SU-DHL-6 (cell line): ENCODE measurements at regions not wholly inside any gene's neighbourhood (a gene's known extent, or its start where the extent isn't known, plus 50 kb on each side); places are given as distances from the start of the nearest gene placed in this dataset.

Source experiments
- H2AFZ ChIP-seq: fragments of 200-600 bp; sonication (generic); 2 replicates; pipeline ENCODE4 v1.6.1; 2014; ENCODE audit warnings: low read depth, mild to moderate bottlenecking, moderate library complexity, mixed read lengths, antibody characterized with exemption, low read length; ENCODE audit not compliant: severe bottlenecking
- H3F3A ChIP-seq: fragments of 200-600 bp; shearing (Covaris generic); 2 replicates; pipeline ENCODE4 v1.6.0; 2016; ENCODE audit warnings: antibody characterized with exemption, mild to moderate bottlenecking; ENCODE audit not compliant: insufficient read depth
- H3K27ac ChIP-seq: fragments of 200-600 bp; sonication (generic); 2 replicates; pipeline ENCODE4 v1.5.1; 2016; ENCODE audit warnings: low read depth, mild to moderate bottlenecking, low read length, moderate library complexity, mixed read lengths
- H3K27me3 ChIP-seq: fragments of 200-600 bp; sonication (generic), shearing (Covaris generic); 2 replicates; pipeline ENCODE4 v1.6.0; 2014; ENCODE audit warnings: mild to moderate bottlenecking, low read length
- H3K36me3 ChIP-seq: fragments of 200-600 bp; sonication (generic); 2 replicates; pipeline ENCODE4 v1.6.1; 2014; ENCODE audit warnings: mild to moderate bottlenecking, low read length, mixed read lengths
- H3K4me2 ChIP-seq: fragments of 300-600, 200-600 bp; shearing (Covaris generic), sonication (generic); 2 replicates; pipeline ENCODE4 v1.6.0; 2014; ENCODE audit warnings: low read length, low read depth, mild to moderate bottlenecking; ENCODE audit not compliant: poor library complexity, severe bottlenecking
- H3K4me3 ChIP-seq: fragments of 200-600 bp; sonication (generic); 2 replicates; pipeline ENCODE4 v1.5.1; 2014; ENCODE audit warnings: antibody characterized with exemption, low read length, mild to moderate bottlenecking, mixed read lengths; ENCODE audit not compliant: insufficient read depth, poor library complexity, severe bottlenecking
- H3K79me2 ChIP-seq: fragments of 200-600 bp; sonication (generic); 2 replicates; pipeline ENCODE4 v1.6.1; 2014; ENCODE audit warnings: mild to moderate bottlenecking, low read length, moderate library complexity; ENCODE audit not compliant: insufficient read depth
- H3K9ac ChIP-seq: fragments of 200-600 bp; sonication (generic); 2 replicates; pipeline ENCODE4 v1.7.0; 2014; ENCODE audit warnings: mild to moderate bottlenecking, low read length
- H3K9me2 ChIP-seq: fragments of 200-600 bp; sonication (generic); replicated peaks from 2 replicates; pipeline ENCODE4 v1.6.1; 2014; ENCODE audit warnings: low read length; ENCODE audit not compliant: insufficient read depth
- H3K9me3 ChIP-seq: fragments of 200-600 bp; sonication (generic); 2 replicates; pipeline ENCODE4 v1.6.1; 2014; ENCODE audit warnings: low read length, mixed read lengths; ENCODE audit not compliant: insufficient read depth
- H4K20me1 ChIP-seq: fragments of 200-600 bp; sonication (generic); 2 replicates; pipeline ENCODE4 v1.6.1; 2014; ENCODE audit warnings: low read depth, mild to moderate bottlenecking, antibody characterized with exemption, low read length, moderate library complexity, mixed read lengths
- EZH2phosphoT487 ChIP-seq: fragments of 200-600 bp; sonication (generic), shearing (Covaris generic); conservative IDR thresholded peaks from 2 replicates; pipeline ENCODE4 v1.6.1; 2018; ENCODE audit warnings: mild to moderate bottlenecking, antibody characterized with exemption, low read length, moderate library complexity, mixed read lengths
- TF ChIP-seq, protein P1 (sequence below): fragments of 200-600 bp; sonication (generic); IDR thresholded peaks from one replicate; pipeline ENCODE4 v1.5.1; 2017; ENCODE audit warnings: antibody characterized with exemption, mild to moderate bottlenecking, low read length, moderate library complexity; ENCODE audit not compliant: insufficient read depth, poor library complexity, severe bottlenecking

DNA sequence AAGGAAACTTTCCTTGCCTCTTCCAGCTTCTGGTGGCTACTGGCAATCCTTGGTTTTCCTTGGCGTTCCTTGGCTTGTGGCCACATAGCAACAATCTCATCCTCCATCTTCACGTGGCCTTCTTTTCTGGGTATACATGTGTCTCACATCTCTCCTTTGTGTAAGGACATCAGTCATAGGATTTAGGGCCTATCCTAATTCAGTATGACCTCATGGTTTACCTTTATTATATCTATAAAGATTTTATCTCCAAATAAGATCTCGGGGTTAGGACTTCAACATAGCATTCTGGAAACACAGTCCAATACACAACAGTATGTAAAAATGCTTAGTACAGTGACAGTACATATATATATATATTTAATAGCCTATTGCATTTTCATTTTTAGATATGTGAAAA, 58.4 kb upstream of the LRIG3 start:
- Histone ChIP-seq H3F3A (no peaks in the 10 kb centered on the region), H3K27ac (no peak overlapping the region), H3K27me3 (no peaks in the 10 kb centered on the region), H3K9me3 (no peaks in the 10 kb centered on the region), H3K79me2 (no peaks in the 10 kb centered on the region), H3K4me3 (no peak overlapping the region), H2AFZ (no peak overlapping the region), H4K20me1 (no peaks in the 10 kb centered on the region), H3K36me3 (no peaks in the 10 kb centered on the region), H3K9ac (no peak overlapping the region), H3K4me2 (no peak overlapping the region), H3K9me2 (no peaks in the 10 kb centered on the region)
- TF ChIP-seq, protein P1, sequence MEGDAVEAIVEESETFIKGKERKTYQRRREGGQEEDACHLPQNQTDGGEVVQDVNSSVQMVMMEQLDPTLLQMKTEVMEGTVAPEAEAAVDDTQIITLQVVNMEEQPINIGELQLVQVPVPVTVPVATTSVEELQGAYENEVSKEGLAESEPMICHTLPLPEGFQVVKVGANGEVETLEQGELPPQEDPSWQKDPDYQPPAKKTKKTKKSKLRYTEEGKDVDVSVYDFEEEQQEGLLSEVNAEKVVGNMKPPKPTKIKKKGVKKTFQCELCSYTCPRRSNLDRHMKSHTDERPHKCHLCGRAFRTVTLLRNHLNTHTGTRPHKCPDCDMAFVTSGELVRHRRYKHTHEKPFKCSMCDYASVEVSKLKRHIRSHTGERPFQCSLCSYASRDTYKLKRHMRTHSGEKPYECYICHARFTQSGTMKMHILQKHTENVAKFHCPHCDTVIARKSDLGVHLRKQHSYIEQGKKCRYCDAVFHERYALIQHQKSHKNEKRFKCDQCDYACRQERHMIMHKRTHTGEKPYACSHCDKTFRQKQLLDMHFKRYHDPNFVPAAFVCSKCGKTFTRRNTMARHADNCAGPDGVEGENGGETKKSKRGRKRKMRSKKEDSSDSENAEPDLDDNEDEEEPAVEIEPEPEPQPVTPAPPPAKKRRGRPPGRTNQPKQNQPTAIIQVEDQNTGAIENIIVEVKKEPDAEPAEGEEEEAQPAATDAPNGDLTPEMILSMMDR: no peak

DNA sequence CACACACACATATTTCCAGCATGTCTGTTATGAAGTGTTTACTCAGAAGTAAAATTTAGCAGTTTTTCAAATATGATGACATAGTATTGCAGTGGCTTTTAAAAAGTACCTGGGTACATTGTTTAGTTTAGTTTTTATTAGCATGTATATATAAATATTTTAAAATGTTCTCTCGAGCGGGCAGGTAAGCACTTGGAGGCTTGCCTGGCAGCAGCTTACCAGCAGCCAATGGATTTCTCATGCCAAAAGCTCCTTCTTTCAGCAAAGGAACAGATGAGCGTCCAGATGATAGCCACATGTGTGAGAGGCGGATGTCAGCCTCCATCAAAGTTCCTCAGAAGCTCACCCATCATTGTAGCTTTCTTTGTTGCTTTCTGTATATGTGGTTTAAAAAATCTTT, 57.2 kb upstream of the LRIG3 start:
- TF ChIP-seq, protein P1: no peak
- TF ChIP-seq EZH2phosphoT487: no peak
- H3K9ac ChIP-seq: no peak overlapping the region
- H3K4me2 ChIP-seq: no peak overlapping the region
- H4K20me1 ChIP-seq: no peaks in the 10 kb centered on the region
- no peak overlapping the region for H3K27ac ChIP-seq
- no peaks in the 10 kb centered on the region for H3K79me2 ChIP-seq
- H2AFZ ChIP-seq: no peak overlapping the region
- no peaks in the 10 kb centered on the region for H3K36me3 ChIP-seq
- H3K9me2 ChIP-seq: no peaks in the 10 kb centered on the region
- no peaks in the 10 kb centered on the region for H3K27me3 ChIP-seq
- no peaks in the 10 kb centered on the region for H3F3A ChIP-seq
- H3K9me3 ChIP-seq: no peaks in the 10 kb centered on the region
- no peak overlapping the region for H3K4me3 ChIP-seq

DNA sequence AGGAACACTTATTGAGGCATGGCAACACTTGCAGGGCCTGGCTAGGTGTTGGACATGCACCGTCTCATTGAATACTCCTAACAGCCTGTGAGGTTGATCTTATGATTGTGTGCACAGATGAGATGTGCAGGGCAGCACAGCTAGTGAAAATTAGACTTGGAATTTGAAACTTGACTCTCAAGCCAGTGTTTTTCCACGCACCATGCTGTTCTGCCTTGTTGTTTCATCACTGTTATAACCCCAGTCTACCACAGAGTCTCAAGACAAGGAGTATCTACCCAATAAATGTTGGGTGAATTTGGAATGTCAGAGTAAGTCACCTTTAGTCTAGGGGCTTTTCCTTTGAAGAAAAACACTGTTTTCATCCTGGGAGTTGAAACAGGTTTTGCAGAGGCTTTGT, 55.8 kb upstream of the LRIG3 start:
- H3K4me2 ChIP-seq: no peak overlapping the region
- H3K27ac ChIP-seq: no peak overlapping the region
- H3K9me2 ChIP-seq: no peaks in the 10 kb centered on the region
- H3K9ac ChIP-seq: no peak overlapping the region
- H3K4me3 ChIP-seq: no peak overlapping the region
- H3F3A ChIP-seq: no peaks in the 10 kb centered on the region
- H2AFZ ChIP-seq: no peak overlapping the region
- TF ChIP-seq, protein P1: no peak
- TF ChIP-seq EZH2phosphoT487: no peak
- no peaks in the 10 kb centered on the region for H3K9me3 ChIP-seq
- no peaks in the 10 kb centered on the region for H3K27me3 ChIP-seq
- H3K36me3 ChIP-seq: no peaks in the 10 kb centered on the region
- H4K20me1 ChIP-seq: no peaks in the 10 kb centered on the region
- H3K79me2 ChIP-seq: no peaks in the 10 kb centered on the region
